ENCODE measurements at regions not wholly inside any gene's neighbourhood (a gene's known extent, or its start where the extent isn't known, plus 50 kb on each side); places are given as distances from the start of the nearest gene placed in this dataset.

DNA sequence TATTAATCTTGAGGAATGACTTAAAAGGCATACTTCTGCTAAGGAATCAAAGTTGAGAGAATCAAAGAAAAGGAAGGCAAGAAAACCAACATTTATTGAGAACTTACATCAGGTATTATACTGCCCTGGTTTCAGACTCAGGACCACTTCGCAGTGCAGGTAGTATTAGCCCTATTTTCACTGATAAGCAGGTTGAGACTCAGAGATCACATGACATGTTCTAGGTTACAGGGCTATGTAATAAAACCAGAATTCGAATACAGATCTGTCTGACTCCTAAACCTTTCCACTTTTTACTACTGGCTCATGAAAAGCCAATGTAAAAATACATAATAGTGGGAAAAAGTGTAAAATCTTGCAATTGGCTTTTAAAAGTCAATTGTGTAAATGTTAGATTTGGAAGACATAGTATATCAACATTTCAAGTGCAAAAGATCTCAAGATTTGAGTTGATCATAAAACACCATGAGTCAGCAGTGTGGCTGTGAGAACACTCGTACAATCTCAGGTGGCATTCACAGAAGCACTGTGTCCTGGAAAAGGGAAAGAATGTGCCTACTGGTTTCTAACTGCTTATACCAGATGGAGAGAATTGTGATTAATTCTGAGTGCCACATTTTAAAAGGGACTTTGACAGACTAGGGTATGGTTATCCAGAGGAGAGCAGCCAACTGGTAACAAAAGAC is 195.8 kb upstream of the MKLN1 start:
- no peak for DNase-seq (ENCODE audit: low spot score)
- TF ChIP-seq, protein P1, sequence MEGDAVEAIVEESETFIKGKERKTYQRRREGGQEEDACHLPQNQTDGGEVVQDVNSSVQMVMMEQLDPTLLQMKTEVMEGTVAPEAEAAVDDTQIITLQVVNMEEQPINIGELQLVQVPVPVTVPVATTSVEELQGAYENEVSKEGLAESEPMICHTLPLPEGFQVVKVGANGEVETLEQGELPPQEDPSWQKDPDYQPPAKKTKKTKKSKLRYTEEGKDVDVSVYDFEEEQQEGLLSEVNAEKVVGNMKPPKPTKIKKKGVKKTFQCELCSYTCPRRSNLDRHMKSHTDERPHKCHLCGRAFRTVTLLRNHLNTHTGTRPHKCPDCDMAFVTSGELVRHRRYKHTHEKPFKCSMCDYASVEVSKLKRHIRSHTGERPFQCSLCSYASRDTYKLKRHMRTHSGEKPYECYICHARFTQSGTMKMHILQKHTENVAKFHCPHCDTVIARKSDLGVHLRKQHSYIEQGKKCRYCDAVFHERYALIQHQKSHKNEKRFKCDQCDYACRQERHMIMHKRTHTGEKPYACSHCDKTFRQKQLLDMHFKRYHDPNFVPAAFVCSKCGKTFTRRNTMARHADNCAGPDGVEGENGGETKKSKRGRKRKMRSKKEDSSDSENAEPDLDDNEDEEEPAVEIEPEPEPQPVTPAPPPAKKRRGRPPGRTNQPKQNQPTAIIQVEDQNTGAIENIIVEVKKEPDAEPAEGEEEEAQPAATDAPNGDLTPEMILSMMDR (IDR thresholded peaks at IDR 0.05; ENCODE audit: extremely low read depth, missing control alignments), result no peak

DNA sequence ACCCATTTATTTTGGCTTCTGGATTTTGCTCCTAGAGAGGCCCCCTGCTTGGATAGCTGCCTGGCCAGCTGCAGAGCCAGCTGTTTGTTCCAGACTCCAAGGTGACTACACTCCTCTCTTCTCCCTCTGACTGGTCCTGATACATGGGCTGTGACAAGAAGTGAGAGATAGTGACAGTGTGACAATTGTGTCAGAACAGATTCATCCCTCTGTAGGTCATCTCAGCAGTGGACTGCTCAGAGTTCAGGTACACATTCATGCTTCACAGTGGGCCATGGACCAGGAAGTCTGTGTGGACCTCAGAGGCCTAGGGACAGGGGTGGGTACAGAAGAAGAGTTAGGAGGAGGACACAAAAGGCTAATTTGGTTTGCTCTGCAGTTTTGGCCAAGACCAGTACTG is 188.2 kb upstream of the MKLN1 start:
- TF ChIP-seq, protein P1 (IDR thresholded peaks at IDR 0.05; ENCODE audit: extremely low read depth, missing control alignments), result no peak
- no peak for DNase-seq (ENCODE audit: low spot score)

DNA sequence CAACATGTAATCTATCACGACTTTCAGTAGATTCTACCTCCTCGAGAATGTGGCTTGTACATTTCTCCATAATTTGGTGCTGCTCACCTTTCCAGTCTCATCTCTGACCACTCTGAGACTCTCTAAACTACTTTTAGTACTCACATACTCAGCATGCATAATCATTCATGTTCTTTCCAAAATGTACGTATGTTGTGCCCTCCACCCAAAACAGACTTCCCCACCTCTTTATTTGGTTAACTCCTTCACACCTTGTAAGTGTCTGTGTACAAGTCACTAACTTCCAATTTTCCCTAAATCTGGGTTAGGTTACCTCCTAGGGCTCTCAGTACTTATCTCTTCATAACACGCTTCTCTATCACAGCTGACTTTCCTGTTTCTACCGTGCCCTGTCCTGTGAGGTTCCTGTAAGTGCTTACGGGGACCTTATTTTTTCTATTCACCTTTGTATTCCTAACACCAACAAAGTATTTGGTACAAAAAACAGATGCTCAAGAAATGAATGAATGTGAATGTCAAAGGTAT is 186.2 kb upstream of the MKLN1 start:
- TF ChIP-seq, protein P1 (IDR thresholded peaks at IDR 0.05; ENCODE audit: extremely low read depth, missing control alignments), result no peak
- DNase-seq (ENCODE audit: low spot score), result no peak

DNA sequence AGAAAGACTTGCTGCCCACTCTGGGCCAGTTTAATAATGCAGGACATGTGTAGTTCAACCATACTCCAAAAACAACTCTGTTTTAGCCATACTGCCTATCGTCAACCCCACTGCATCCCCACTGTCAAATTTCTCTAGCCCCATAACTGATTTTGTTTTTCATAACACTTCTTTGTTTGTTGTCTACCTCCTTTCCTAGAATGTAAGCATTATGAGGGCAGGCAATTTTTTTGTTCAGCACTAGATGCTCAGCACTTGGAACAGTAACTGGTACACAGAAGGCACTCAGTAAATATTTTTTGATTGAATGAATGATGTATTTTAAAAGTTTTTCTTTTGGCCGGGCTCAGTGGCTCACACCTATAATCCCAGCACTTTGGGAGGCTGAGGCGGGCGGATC is 183.8 kb upstream of the MKLN1 start:
- no peak for DNase-seq (ENCODE audit: low spot score)
- TF ChIP-seq, protein P1 (IDR thresholded peaks at IDR 0.05; ENCODE audit: extremely low read depth, missing control alignments), result no peak

DNA sequence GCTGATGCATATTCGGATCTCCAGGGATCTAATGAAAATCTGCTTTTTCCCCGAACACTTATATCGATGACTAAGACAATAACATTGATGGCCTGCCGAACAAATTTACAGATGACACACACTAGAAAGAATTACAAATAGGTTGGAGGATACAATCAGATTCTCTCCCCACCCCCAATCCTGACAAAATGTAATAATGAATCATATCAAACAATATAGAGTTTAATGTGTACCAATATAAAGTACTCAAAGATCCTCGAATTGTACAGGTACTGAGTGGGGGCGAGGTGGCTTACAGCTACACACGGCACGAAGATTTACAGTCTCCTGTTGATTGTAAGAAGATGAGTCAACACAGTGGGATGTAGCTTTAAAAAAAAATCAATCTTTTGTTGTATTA is 182.7 kb upstream of the MKLN1 start:
- TF ChIP-seq, protein P1 (IDR thresholded peaks at IDR 0.05; ENCODE audit: extremely low read depth, missing control alignments), result no peak

DNA sequence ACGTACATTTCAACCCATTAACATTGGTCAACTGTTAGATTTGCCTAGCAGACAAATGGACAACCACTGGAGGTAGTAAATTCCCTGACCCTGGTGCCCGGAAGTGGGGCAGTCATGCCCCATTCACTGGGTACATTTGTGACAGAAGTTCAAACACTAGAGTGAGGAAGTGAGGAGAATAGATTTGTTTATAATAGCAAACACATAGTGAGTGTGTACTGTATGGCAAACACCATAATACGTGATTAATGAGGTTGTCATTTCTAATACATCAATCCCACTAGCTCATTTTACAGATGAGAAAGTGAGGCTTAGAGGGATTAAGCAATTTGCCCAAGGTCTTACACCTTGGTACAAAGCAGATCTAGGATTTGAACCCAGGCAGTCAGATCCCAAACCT is 181.9 kb upstream of the MKLN1 start:
- TF ChIP-seq, protein P1 (IDR thresholded peaks at IDR 0.05; ENCODE audit: extremely low read depth, missing control alignments), result no peak
- DNase-seq (ENCODE audit: low spot score), result no peak

More for the DNA sequence above, 182.7 kb upstream of the MKLN1 start:
- DNase-seq (ENCODE audit: low spot score), result no peak

DNA sequence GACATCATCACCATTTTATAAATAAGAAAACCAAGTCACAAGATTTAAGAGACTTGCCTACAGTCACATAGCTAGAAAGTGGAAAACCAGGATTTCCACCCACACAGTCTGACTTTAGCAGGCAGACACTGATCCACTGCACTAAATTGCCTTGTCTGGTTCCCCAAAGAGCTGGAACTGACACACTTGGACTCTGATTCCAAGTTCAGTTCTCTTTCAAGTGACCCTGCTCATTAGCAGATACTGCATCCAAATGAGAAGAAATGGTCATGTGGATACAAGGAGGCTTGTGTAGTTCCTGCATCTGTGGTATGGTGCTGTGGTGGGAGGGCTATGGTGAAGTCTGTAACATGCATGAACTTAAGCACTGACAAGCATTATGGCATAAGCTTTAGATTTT is 180.1 kb upstream of the MKLN1 start:
- TF ChIP-seq, protein P1 (IDR thresholded peaks at IDR 0.05; ENCODE audit: extremely low read depth, missing control alignments), result no peak
- DNase-seq (ENCODE audit: low spot score), result no peak

Measured in GM20000 (cell line).